Psoas muscle (tissue), 7 donors: ENCODE measurements at regions not wholly inside any gene's neighbourhood (a gene's known extent, or its start where the extent isn't known, plus 50 kb on each side); places are given as distances from the start of the nearest gene placed in this dataset.

Experiments used
- ATAC-seq, 4 donors: fragments of 200-7000 bp; cut with Tn5 transposase; one replicate each; pipeline ENCODE4 v1.9.1; 2020; ENCODE audit warnings: moderate library complexity in 3 of 4, mild to moderate bottlenecking in 2 of 4
- DNase-seq, 2 donors: peaks; one replicate each; pipeline ENCODE4 v3.0.0-alpha.2; 2020
- H3K27ac ChIP-seq: fragments of 200-600 bp; one replicate; pipeline ENCODE4 v1.8.0; 2022
- H3K27me3 ChIP-seq, 3 donors: fragments of 200-600 bp in 1 of 3; one replicate each; pipeline versions ENCODE4 v1.6.1 to v1.8.0; 2013 to 2022; ENCODE audit warnings: low read length in 2 of 3, mild to moderate bottlenecking in 2 of 3, moderate library complexity in 1 of 3; ENCODE audit not compliant: insufficient read depth in 3 of 3
- H3K36me3 ChIP-seq, 2 donors: fragments of 200-600 bp in 1 of 2; one replicate each; pipeline versions ENCODE4 v1.6.1 to v1.8.0; 2013 to 2022; ENCODE audit warnings: low read depth in 1 of 2, mild to moderate bottlenecking in 1 of 2, moderate library complexity in 1 of 2; ENCODE audit not compliant: insufficient read depth in 1 of 2
- H3K4me1 ChIP-seq: fragments of 200-600 bp; one replicate; pipeline ENCODE4 v1.8.0; 2022
- H3K4me3 ChIP-seq: fragments of 200-600 bp; one replicate; pipeline ENCODE4 v1.8.0; 2022; ENCODE audit warnings: mild to moderate bottlenecking
- H3K9me3 ChIP-seq: fragments of 200-600 bp; one replicate; pipeline ENCODE4 v1.8.0; 2022
- CTCF ChIP-seq: fragments of 200-600 bp; IDR thresholded peaks from one replicate; pipeline ENCODE4 v1.8.0; 2022; ENCODE audit warnings: antibody characterized with exemption
- WGBS, 3 donors: extraction: QIAGEN DNeasy Blood & Tissue Kit; methylation state at CpG; one replicate each; pipeline versions ENCODE4 v1.1.6 to v1.1.7; 2013; 5-methylcytosine and 5-hydroxymethylcytosine counted together
- intact Hi-C, 2 donors: fragments of 100-400 bp; cut with DNase I; formaldehyde crosslinking; loops; one replicate each; pipeline versions ENCODE4 v1.11.0 to v1.14.2; 2022
- donor health status: healthy with polysubstance abuse.
- donor health status: DM: no; HTN: no; CAD: no; lungs with moderate emphysema.
- donor health status: Bipolar disorder and iron deficiency.
- donor health status: healthy.
- donor health status: DM: yes; HTN: yes; CAD: no.
- donor health status: DM: no; HTN: no; CAD: no.
- donor health status: DM: yes; HTN: yes; CAD: no.

GRCh38 chr5:20498926-20499325 lies 510.9 kb upstream of the CDH18 start:
- no peak for ATAC-seq
- DNase-seq: no peak
- TF ChIP-seq CTCF: no peak
- no peaks in the 10 kb centered on the region for H3K4me1 ChIP-seq
- intact Hi-C loops: no loop called here
- H3K27me3 ChIP-seq: no peaks in the 10 kb centered on the region
- H3K9me3 ChIP-seq: no peaks in the 10 kb centered on the region
- no peak overlapping the region for H3K27ac ChIP-seq
- no peak overlapping the region for H3K4me3 ChIP-seq
- 78 to 82% (median 78%) methylated on average over 3 of the region's 3 CpGs for WGBS, 3 donors
- no peaks in the 10 kb centered on the region for H3K36me3 ChIP-seq

DNA sequence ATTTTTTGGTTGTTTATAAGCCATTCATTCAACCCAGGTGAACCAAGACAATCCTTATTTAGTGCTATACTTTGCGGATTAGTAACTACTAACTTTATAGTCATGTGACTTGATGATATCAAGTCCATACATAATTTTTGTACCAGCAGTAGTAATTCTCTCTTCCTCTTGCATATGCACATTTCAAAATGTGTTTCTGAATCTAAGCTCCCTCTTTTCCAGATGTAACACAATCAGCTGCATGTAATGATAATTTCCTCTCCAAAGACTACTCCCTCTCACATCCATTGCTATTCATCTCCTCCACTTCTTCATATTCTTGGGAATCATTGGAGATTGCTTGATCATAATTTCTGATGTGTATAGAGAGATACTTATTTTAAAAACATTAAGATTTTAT lies 510.1 kb upstream of the CDH18 start:
- 93 to 100% (median 95%) methylated on average over 1 of the region's 1 CpG for WGBS, 3 donors
- no peak for ATAC-seq
- intact Hi-C loops: no loop called here

GRCh38 chr5:20497356-20497755 lies 509.4 kb upstream of the CDH18 start:
- H3K4me3 ChIP-seq: no peak overlapping the region
- no peak for TF ChIP-seq CTCF
- no peak for ATAC-seq
- intact Hi-C loops: no loop called here
- H3K9me3 ChIP-seq: no peaks in the 10 kb centered on the region
- no peaks in the 10 kb centered on the region for H3K27me3 ChIP-seq
- no peaks in the 10 kb centered on the region for H3K36me3 ChIP-seq
- no peak for DNase-seq
- 90 to 91% (median 91%) methylated on average over 2 of the region's 2 CpGs for WGBS, 3 donors
- H3K4me1 ChIP-seq: no peaks in the 10 kb centered on the region
- no peak overlapping the region for H3K27ac ChIP-seq

More for the DNA sequence above, 510.1 kb upstream of the CDH18 start:
- no peaks in the 10 kb centered on the region for H3K36me3 ChIP-seq
- TF ChIP-seq CTCF: no peak
- H3K4me3 ChIP-seq: no peak overlapping the region
- no peak for DNase-seq
- no peaks in the 10 kb centered on the region for H3K27me3 ChIP-seq
- no peaks in the 10 kb centered on the region for H3K9me3 ChIP-seq
- H3K27ac ChIP-seq: no peak overlapping the region
- H3K4me1 ChIP-seq: no peaks in the 10 kb centered on the region

DNA sequence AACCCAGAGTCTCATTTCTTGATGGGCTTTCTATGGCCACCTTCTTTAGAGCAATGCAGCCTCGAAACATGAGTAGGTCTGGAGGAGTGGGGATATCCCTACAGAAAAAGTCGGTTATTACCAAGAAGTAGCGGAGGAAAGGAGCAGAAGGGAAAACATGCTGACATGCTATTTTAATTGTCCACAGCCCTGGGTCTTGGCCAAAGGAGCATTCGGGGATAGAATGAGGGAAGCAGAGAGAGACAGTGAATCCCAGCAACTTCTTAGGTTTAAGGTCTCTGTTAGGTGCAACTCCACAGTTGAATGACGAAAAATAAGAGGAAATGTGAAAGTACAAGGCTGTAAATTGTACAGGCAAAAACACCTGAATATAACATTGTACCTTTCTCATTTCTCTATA lies 506.7 kb upstream of the CDH18 start:
- H3K4me1 ChIP-seq: no peaks in the 10 kb centered on the region
- DNase-seq: no peak
- no peak overlapping the region for H3K27ac ChIP-seq
- H3K9me3 ChIP-seq: peaks cover 5% of the 10 kb centered on the region
- intact Hi-C loops: no loop called here
- H3K4me3 ChIP-seq: no peak overlapping the region
- no peaks in the 10 kb centered on the region for H3K27me3 ChIP-seq
- no peaks in the 10 kb centered on the region for H3K36me3 ChIP-seq
- TF ChIP-seq CTCF: no peak
- WGBS, 3 donors: 77 to 82% (median 79%) methylated on average over 5 of the region's 5 CpGs
- ATAC-seq: no peak

GRCh38 chr5:20486826-20487225 lies 498.8 kb upstream of the CDH18 start:
- ATAC-seq: no peak
- TF ChIP-seq CTCF: no peak

More at GRCh38 chr5:20486826-20487225, 498.8 kb upstream of the CDH18 start:
- Histone ChIP-seq H3K36me3 (no peaks in the 10 kb centered on the region), H3K4me1 (no peaks in the 10 kb centered on the region), H3K9me3 (peaks cover 5% of the 10 kb centered on the region), H3K27ac (no peak overlapping the region), H3K27me3 (no peaks in the 10 kb centered on the region), H3K4me3 (no peak overlapping the region)
- DNase-seq: no peak
- intact Hi-C loops: no loop called here
- 48 to 59% (median 53%) methylated on average over 4 of the region's 4 CpGs for WGBS, 3 donors
